OCI-LY1 (cell line): ENCODE measurements at regions not wholly inside any gene's neighbourhood (a gene's known extent, or its start where the extent isn't known, plus 50 kb on each side); places are given as distances from the start of the nearest gene placed in this dataset.

Experiments used
- EZH2 ChIP-seq: fragments of 200-600 bp; sonication (generic), shearing (Covaris generic); IDR thresholded peaks from 2 replicates; pipeline ENCODE4 v1.8.0; 2017; ENCODE audit warnings: borderline replicate concordance, mixed run types, mild to moderate bottlenecking, antibody characterized with exemption, low read length, moderate library complexity, mixed read lengths
- TF ChIP-seq, protein P1 (sequence below): fragments of 200-600 bp; sonication (generic), shearing (Covaris generic); IDR thresholded peaks from 2 replicates; pipeline ENCODE4 v1.5.1; 2017; ENCODE audit warnings: mild to moderate bottlenecking, antibody characterized with exemption, low read length, moderate library complexity, mixed read lengths

DNA sequence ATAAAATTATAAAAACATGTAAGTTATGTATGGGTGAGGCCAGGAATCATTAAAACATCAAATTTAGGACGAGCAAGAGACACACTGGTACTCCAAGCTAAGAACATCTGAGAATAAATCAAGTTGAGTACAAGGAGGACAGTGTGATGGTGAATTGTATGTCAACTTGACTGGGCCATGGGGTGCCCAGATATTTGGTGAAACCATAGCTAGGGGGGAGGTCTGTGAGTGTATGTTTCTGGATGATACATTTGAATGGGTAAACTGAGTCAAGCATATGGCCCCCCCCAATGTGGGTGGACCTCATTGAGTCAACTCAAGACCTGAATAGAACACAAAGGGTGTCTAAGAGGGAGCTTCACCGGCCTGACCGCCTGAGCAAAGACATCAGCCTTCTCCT lies 115.3 kb upstream of the BCOR start:
- TF ChIP-seq, protein P1, sequence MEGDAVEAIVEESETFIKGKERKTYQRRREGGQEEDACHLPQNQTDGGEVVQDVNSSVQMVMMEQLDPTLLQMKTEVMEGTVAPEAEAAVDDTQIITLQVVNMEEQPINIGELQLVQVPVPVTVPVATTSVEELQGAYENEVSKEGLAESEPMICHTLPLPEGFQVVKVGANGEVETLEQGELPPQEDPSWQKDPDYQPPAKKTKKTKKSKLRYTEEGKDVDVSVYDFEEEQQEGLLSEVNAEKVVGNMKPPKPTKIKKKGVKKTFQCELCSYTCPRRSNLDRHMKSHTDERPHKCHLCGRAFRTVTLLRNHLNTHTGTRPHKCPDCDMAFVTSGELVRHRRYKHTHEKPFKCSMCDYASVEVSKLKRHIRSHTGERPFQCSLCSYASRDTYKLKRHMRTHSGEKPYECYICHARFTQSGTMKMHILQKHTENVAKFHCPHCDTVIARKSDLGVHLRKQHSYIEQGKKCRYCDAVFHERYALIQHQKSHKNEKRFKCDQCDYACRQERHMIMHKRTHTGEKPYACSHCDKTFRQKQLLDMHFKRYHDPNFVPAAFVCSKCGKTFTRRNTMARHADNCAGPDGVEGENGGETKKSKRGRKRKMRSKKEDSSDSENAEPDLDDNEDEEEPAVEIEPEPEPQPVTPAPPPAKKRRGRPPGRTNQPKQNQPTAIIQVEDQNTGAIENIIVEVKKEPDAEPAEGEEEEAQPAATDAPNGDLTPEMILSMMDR, result no peak
- no peak for TF ChIP-seq EZH2
